GM12878 (cell line): ENCODE measurements at regions not wholly inside any gene's neighbourhood (a gene's known extent, or its start where the extent isn't known, plus 50 kb on each side); places are given as distances from the start of the nearest gene placed in this dataset.

Experiments
- ATAC-seq: fragments of 200-7000 bp; cut with Tn5 transposase; 3 replicates; pipeline ENCODE4 v1.9.1; 2020; ENCODE audit warnings: mild to moderate bottlenecking, moderate library complexity
- BruUV-seq: library from RNA; stranded (reverse); fragments of 400-500 nt; replicated peaks from 2 replicates; lab custom pipeline; 2021; lab: Mats Ljungman, UMichigan
- CTCF ChIA-PET: fragments of 300-600 bp; sonication (Branson Sonifier 250); formaldehyde crosslinking; extraction: SDS; loops from one replicate; lab custom pipeline; 2021; ENCODE audit warnings: inconsistent platforms; lab: Yijun Ruan, JAX
- POLR2A ChIA-PET: fragments of 350-600 bp; formaldehyde crosslinking; extraction: SDS; loops from one replicate; lab custom pipeline; 2021; ENCODE audit warnings: inconsistent platforms; lab: Charles Lee
- RAD21 ChIA-PET: fragments of 300-600 bp; sonication (Branson Sonifier 250); formaldehyde crosslinking; loops from one replicate; lab custom pipeline; 2023; ENCODE audit warnings: antibody characterized with exemption; ENCODE audit not compliant: unreplicated experiment; lab: Charles Lee
- SMC1A ChIA-PET: fragments of 300-600 bp; sonication (Branson Sonifier 250); formaldehyde crosslinking; loops from one replicate; lab custom pipeline; 2023; ENCODE audit not compliant: unreplicated experiment, uncharacterized antibody; lab: Charles Lee
- DNase-seq: peaks from one replicate; pipeline ENCODE4 v3.0.0-alpha.2; 2011; ENCODE audit warnings: low read depth, low spot score
- FAIRE-seq: peaks from 3 replicates; lab custom pipeline; 2011; peaks lifted over from hg19 to GRCh38; lab: Jason Lieb, UNC
- H2AFZ ChIP-seq: 2 replicates; pipeline ENCODE4 v1.6.0; 2011; ENCODE audit warnings: low read depth, low read length, control low read depth; ENCODE audit not compliant: control insufficient read depth
- H3K27ac ChIP-seq: 2 replicates; pipeline ENCODE4 v1.5.1; 2011; ENCODE audit warnings: control low read depth; ENCODE audit not compliant: control insufficient read depth, insufficient read depth
- H3K27me3 ChIP-seq, 2 experiments: replicated peaks in 1 of 2; 2 replicates each; pipeline versions ENCODE4 v1.6.0 to v1.6.1; 2011; ENCODE audit warnings: low read length in 1 of 2; ENCODE audit not compliant: control insufficient read depth in 2 of 2, insufficient read depth in 2 of 2
- H3K36me3 ChIP-seq, 2 experiments: 2 replicates each; pipeline ENCODE4 v1.5.1; 2011; ENCODE audit warnings: low read length in 1 of 2; ENCODE audit not compliant: control insufficient read depth in 2 of 2, insufficient read depth in 2 of 2
- H3K4me1 ChIP-seq: 2 replicates; pipeline ENCODE4 v1.6.1; 2011; ENCODE audit warnings: mild to moderate bottlenecking, low read length, moderate library complexity, mixed read lengths; ENCODE audit not compliant: control insufficient read depth, insufficient read depth
- H3K4me2 ChIP-seq: 2 replicates; pipeline ENCODE4 v1.6.0; 2011; ENCODE audit warnings: control low read depth; ENCODE audit not compliant: control insufficient read depth, insufficient read depth
- H3K4me3 ChIP-seq: fragments of 200-600 bp; sonication (generic); 2 replicates; pipeline ENCODE4 v1.5.1; 2016
- H3K79me2 ChIP-seq: 2 replicates; pipeline ENCODE4 v1.6.0; 2011; ENCODE audit warnings: low read length; ENCODE audit not compliant: control insufficient read depth, insufficient read depth
- H3K9ac ChIP-seq: 2 replicates; pipeline ENCODE4 v1.8.0; 2011; ENCODE audit warnings: low read length, control low read depth, mixed read lengths; ENCODE audit not compliant: control insufficient read depth, insufficient read depth
- H3K9me3 ChIP-seq: replicated peaks from 3 replicates; pipeline ENCODE4 v1.5.1; 2011; ENCODE audit warnings: mild to moderate bottlenecking, low read length; ENCODE audit not compliant: control insufficient read depth, insufficient read depth
- H4K20me1 ChIP-seq: 2 replicates; pipeline ENCODE4 v1.6.0; 2011; ENCODE audit not compliant: control insufficient read depth, insufficient read depth
- BACH1 ChIP-seq: fragments of 450-650 bp; IDR thresholded peaks from 2 replicates; pipeline ENCODE4 v1.6.1; 2017; ENCODE audit warnings: mild to moderate bottlenecking, borderline replicate concordance
- DPF2 ChIP-seq: fragments of 450-650 bp; IDR thresholded peaks from 2 replicates; pipeline ENCODE4 v1.6.1; 2017; ENCODE audit warnings: mild to moderate bottlenecking
- IRF3 ChIP-seq: fragments of 450-650 bp; IDR thresholded peaks from 2 replicates; pipeline ENCODE4 v1.6.1; 2014; ENCODE audit warnings: mild to moderate bottlenecking
- NR2F1 ChIP-seq: fragments of 450-650 bp; conservative IDR thresholded peaks from 2 replicates; pipeline ENCODE4 v1.6.1; 2017; ENCODE audit warnings: mild to moderate bottlenecking
- RAD21 ChIP-seq: IDR thresholded peaks from 2 replicates; pipeline ENCODE4 v1.6.1; 2011; ENCODE audit warnings: mild to moderate bottlenecking, low read depth, low read length, moderate library complexity; ENCODE audit not compliant: insufficient read depth
- RFX5 ChIP-seq: IDR thresholded peaks from 2 replicates; pipeline ENCODE4 v1.6.1; 2011; ENCODE audit warnings: low read depth, low read length, improper control_type of control experiment
- SKIL ChIP-seq: fragments of 450-650 bp; IDR thresholded peaks from 2 replicates; pipeline ENCODE4 v1.6.1; 2017; ENCODE audit warnings: mild to moderate bottlenecking, low read depth, inconsistent platforms; ENCODE audit not compliant: poor library complexity, severe bottlenecking
- ZNF274 ChIP-seq: IDR thresholded peaks from one replicate; pipeline ENCODE4 v1.8.0; 2011; ENCODE audit not compliant: insufficient read length, insufficient read depth
- WGBS: methylation state at CpG from one replicate; pipeline ENCODE4 v1.1.6; 2016; ENCODE audit warnings: low lambda C conversion rate; ENCODE audit not compliant: insufficient replicate concordance, insufficient coverage; ENCODE audit errors: missing lambda C conversion rate; 5-methylcytosine and 5-hydroxymethylcytosine counted together
- in situ Hi-C: fragments of 300-500 bp; cut with MboI; formaldehyde crosslinking; loops from 9 replicates; pipeline ENCODE4 v1.14.3; 2018; ENCODE audit warnings: mixed read lengths
- intact Hi-C: fragments of 100-400 bp; cut with micrococcal nuclease; formaldehyde crosslinking; loops from one replicate; pipeline ENCODE4 v1.14.2; 2022; ENCODE audit not compliant: unreplicated experiment

- ChIA-PET RAD21 (no interaction called here), SMC1A (no interaction called here), CTCF (no interaction called here), POLR2A (no interaction called here)
- Histone ChIP-seq H3K36me3 (no peaks in the 10 kb centered on the region), H3K79me2 (no peaks in the 10 kb centered on the region), H3K4me3 (no peak overlapping the region), H3K4me1 (no peaks in the 10 kb centered on the region), H3K9me3 (no peaks in the 10 kb centered on the region), H2AFZ (no peak overlapping the region), H3K27me3 (no peaks in the 10 kb centered on the region), H3K4me2 (no peak overlapping the region), H4K20me1 (no peaks in the 10 kb centered on the region), H3K27ac (no peak overlapping the region), H3K9ac (no peak overlapping the region)
- ATAC-seq = no peak
- intact Hi-C loops = no loop called here
- FAIRE-seq = no peak
- 79% methylated on average over 1 of the region's 1 CpG for WGBS
- BruUV-seq = no TSS peak
- TF ChIP-seq IRF3 (no peak), NR2F1 (no peak), RAD21 (no peak), RFX5 (no peak), DPF2 (no peak), ZNF274 (no peak), SKIL (no peak), BACH1 (no peak)
- no peak for DNase-seq
- in situ Hi-C loops = no loop called here
Measured at GRCh38 chr15:49747340-49747739, 126.5 kb downstream of the DTWD1 start.
